Nephron progenitor cell (in vitro differentiated cells): ENCODE measurements at regions not wholly inside any gene's neighbourhood (a gene's known extent, or its start where the extent isn't known, plus 50 kb on each side); places are given as distances from the start of the nearest gene placed in this dataset.
"Not testable (repeated sequence)": the region's sequence is repeated elsewhere in the genome, so short reads cannot be mapped to it uniquely, and the experiment has no call there.

ENCODE experiments used
- DNase-seq: peaks from one replicate; pipeline ENCODE4 v3.0.0; 2021
- H3K27ac Mint-ChIP-seq: 2 replicates; pipeline ENCODE4 v1.8.0; 2021; ENCODE audit warnings: mild to moderate bottlenecking, moderate library complexity, mixed read lengths
- H3K27me3 Mint-ChIP-seq: 2 replicates; pipeline ENCODE4 v1.8.0; 2021; ENCODE audit warnings: mild to moderate bottlenecking, low read depth, mixed read lengths; ENCODE audit not compliant: poor library complexity
- H3K36me3 Mint-ChIP-seq: 2 replicates; pipeline ENCODE4 v1.8.0; 2021; ENCODE audit warnings: low read depth, mixed read lengths
- H3K4me1 Mint-ChIP-seq: 2 replicates; pipeline ENCODE4 v1.8.0; 2021; ENCODE audit warnings: mixed read lengths
- H3K4me3 Mint-ChIP-seq: 2 replicates; pipeline ENCODE4 v1.8.0; 2021; ENCODE audit warnings: mild to moderate bottlenecking, moderate library complexity, mixed read lengths
- H3K9me3 Mint-ChIP-seq: 2 replicates; pipeline ENCODE4 v1.8.0; 2021; ENCODE audit warnings: mild to moderate bottlenecking, moderate library complexity, mixed read lengths
- TF ChIP-seq, protein P1 (sequence below): fragments of 200-600 bp; sonication (generic); IDR thresholded peaks from 2 replicates; pipeline ENCODE4 v1.5.0; 2021; ENCODE audit warnings: antibody characterized with exemption

DNA sequence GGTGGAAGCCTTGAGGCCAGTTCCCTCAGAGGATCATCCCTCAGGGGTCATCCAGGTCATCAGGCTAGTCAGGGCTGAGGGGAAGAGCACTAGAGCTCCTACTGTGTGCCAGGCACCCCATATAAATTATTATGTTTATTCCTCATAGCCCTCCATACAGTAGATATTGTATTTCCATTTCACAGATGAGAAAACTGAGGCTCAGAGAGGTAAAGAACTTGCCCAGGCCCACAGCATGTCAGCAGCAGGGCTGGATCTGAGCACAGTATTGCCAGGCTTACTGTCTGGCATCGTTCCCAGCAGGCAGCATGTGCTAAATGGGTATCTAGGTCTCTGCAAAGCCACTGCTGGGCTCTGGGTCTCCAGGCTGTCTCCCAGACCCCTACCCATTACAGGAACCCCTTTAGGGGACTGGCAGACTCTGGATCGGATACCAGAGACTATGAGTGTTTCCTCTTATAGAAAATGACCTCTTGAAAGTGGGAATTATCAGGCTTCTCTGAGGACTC lies 153.3 kb downstream of the PTPRU start:
- Mint-ChIP-seq H3K9me3 (no peaks in the 10 kb centered on the region), H3K4me3 (no peak overlapping the region), H3K36me3 (no peaks in the 10 kb centered on the region), H3K27me3 (peaks cover 11% of the 10 kb centered on the region), H3K27ac (no peak overlapping the region), H3K4me1 (peaks cover 20% of the 10 kb centered on the region)
- DNase-seq: no peak
- TF ChIP-seq, protein P1, sequence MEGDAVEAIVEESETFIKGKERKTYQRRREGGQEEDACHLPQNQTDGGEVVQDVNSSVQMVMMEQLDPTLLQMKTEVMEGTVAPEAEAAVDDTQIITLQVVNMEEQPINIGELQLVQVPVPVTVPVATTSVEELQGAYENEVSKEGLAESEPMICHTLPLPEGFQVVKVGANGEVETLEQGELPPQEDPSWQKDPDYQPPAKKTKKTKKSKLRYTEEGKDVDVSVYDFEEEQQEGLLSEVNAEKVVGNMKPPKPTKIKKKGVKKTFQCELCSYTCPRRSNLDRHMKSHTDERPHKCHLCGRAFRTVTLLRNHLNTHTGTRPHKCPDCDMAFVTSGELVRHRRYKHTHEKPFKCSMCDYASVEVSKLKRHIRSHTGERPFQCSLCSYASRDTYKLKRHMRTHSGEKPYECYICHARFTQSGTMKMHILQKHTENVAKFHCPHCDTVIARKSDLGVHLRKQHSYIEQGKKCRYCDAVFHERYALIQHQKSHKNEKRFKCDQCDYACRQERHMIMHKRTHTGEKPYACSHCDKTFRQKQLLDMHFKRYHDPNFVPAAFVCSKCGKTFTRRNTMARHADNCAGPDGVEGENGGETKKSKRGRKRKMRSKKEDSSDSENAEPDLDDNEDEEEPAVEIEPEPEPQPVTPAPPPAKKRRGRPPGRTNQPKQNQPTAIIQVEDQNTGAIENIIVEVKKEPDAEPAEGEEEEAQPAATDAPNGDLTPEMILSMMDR: no peak

- Mint-ChIP-seq H3K27ac (no peak overlapping the region), H3K9me3 (no peaks in the 10 kb centered on the region), H3K4me1 (peaks cover 24% of the 10 kb centered on the region), H3K4me3 (no peak overlapping the region), H3K27me3 (peaks cover 11% of the 10 kb centered on the region), H3K36me3 (no peaks in the 10 kb centered on the region)
- no peak for DNase-seq
- TF ChIP-seq, protein P1: no peak
Observed at GRCh38 chr1:29388884-29389283, 152.6 kb downstream of the PTPRU start.

- H3K4me1 Mint-ChIP-seq: peaks cover 31% of the 10 kb centered on the region
- no peak for DNase-seq
- no peaks in the 10 kb centered on the region for H3K36me3 Mint-ChIP-seq
- no peaks in the 10 kb centered on the region for H3K9me3 Mint-ChIP-seq
- no peak overlapping the region for H3K4me3 Mint-ChIP-seq
- H3K27me3 Mint-ChIP-seq: peaks cover 14% of the 10 kb centered on the region
- TF ChIP-seq, protein P1: no peak
- H3K27ac Mint-ChIP-seq: no peak overlapping the region
Observed at GRCh38 chr1:29388170-29388569, 151.8 kb downstream of the PTPRU start.

GRCh38 chr1:29387210-29387609 lies 150.9 kb downstream of the PTPRU start:
- no peak for DNase-seq

GRCh38 chr1:29386453-29386852 lies 150.1 kb downstream of the PTPRU start:
- H3K9me3 Mint-ChIP-seq, H3K4me3 Mint-ChIP-seq, DNase-seq, H3K36me3 Mint-ChIP-seq, H3K27ac Mint-ChIP-seq: not testable (repeated sequence)
- H3K4me1 Mint-ChIP-seq: peaks cover 26% of the 10 kb centered on the region
- peaks cover 12% of the 10 kb centered on the region for H3K27me3 Mint-ChIP-seq

More at GRCh38 chr1:29387210-29387609, 150.9 kb downstream of the PTPRU start:
- H3K9me3 Mint-ChIP-seq: peaks cover 4% of the 10 kb centered on the region
- no peak overlapping the region for H3K4me3 Mint-ChIP-seq
- H3K27me3 Mint-ChIP-seq: peaks cover 11% of the 10 kb centered on the region
- H3K27ac Mint-ChIP-seq: no peak overlapping the region
- peaks cover 32% of the 10 kb centered on the region for H3K4me1 Mint-ChIP-seq
- no peaks in the 10 kb centered on the region for H3K36me3 Mint-ChIP-seq
- TF ChIP-seq, protein P1: no peak

- Mint-ChIP-seq H3K4me1 (peaks cover 22% of the 10 kb centered on the region), H3K27ac (no peak overlapping the region), H3K36me3 (no peaks in the 10 kb centered on the region), H3K27me3 (peaks cover 12% of the 10 kb centered on the region), H3K4me3 (no peak overlapping the region), H3K9me3 (peaks cover 10% of the 10 kb centered on the region)
- TF ChIP-seq, protein P1: no peak
- DNase-seq: no peak
Observed at GRCh38 chr1:29385966-29386365, 149.6 kb downstream of the PTPRU start.
